HG03575 (cell line): ENCODE measurements at regions not wholly inside any gene's neighbourhood (a gene's known extent, or its start where the extent isn't known, plus 50 kb on each side); places are given as distances from the start of the nearest gene placed in this dataset.

Source experiments
- ATAC-seq: cut with Tn5 transposase; IDR thresholded peaks from one replicate; pipeline ENCODE4 v1.9.1; 2021; ENCODE audit not compliant: unreplicated experiment, insufficient number of reproducible peaks, low FRiP score; ENCODE audit errors: extremely low read depth

GRCh38 chr3:27596334-27596841 lies 112.2 kb upstream of the SLC4A7 start:
- ATAC-seq = no peak

GRCh38 chr3:27594096-27594690 lies 110.0 kb upstream of the SLC4A7 start:
- no peak for ATAC-seq

DNA sequence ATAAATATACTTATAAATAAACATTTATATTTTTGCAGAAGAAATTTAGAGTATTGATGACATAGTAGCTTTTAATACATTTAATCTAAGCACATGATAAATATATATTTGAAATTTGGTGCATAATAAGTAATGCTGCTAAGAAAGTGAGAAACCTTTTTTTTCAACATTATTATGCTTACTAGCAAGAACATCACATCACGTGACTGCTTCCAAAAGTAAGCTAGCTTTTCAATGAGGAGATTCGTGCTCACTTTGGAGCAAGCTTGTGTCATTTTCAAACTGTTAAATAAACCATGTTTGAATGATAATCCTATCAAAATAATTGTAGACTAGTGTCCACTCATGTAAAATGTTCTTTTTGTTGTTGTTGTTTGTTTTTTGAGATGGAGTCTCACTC lies 109.0 kb upstream of the SLC4A7 start:
- ATAC-seq = no peak

DNA sequence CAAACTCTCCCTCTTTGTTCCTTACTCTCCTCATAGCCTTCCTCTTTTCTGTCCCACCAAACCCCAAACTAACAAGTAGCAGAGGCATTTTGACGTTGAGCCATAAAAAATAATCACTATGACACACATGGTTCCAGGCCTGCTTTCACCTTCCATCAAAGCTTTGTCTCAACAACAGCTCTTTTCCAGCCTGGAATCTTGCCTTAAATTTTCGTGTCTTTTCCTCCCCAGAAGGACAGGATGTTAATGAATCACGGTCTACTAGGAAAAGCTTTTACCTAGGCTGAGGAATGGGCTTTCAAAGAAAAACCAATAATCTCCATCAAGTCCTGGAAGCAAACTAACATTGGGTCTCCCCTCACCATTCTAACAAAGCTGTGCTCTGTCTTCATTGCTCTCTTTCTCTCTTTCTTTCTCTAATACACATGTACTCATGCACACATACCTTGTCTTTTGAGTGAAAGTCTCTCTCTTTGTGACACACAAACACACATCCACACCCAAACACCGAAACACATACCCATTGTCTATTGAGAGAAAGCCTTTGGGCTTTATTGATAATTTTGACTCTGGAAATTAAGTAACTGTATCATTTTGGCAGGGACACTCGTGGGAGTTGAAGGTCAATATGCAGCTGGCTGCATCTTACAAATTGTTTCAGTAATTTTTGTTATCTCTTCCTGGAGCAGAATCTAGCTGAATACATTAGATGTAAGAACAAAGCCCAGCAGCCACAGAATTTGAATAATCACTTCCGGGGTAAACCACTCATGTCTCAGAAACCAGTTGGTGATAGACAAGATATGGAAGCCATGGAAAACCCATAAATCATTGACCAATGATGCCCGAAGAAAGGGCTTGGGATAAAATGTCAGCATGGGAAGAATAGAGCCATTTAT lies 107.4 kb upstream of the SLC4A7 start:
- no peak for ATAC-seq

DNA sequence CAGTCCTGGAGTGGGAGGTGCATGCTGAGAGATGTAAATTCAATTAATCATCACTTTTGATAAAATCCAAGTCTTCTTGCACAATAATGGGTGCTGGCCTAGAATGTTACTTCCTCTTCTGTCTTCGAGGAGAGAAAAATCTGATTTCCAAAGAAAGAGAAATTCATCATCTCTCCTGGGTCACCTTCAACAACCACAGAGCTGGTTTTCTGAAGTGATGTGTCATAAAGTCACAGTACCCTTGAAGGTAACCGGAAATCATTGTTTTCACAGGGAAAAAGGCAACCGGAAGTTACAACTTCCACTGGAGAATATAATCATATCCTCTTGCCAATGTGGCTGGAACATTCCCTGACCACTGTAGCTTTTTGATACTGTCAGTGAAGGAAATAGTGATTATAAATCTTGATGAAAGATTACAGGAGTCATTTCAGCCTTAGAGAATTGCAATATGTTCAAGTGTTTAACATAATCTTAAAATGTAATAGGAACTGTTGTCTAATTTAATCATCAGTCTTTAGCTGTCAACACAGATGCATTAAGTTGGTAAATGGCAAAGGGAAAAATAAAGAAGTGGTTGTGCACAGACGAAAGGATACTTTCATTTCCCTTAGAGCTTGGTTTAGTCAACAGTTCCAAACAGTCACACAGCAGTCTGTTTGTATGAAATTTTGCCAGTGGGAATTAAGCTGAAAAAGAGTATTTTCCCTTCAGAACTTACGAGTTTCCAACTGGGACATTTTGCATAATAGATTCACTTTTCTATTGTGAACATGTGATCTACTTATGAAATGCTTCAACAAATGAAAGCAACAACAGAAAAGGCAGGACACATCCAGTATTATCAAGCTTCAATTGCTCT lies 106.5 kb upstream of the SLC4A7 start:
- no peak for ATAC-seq

DNA sequence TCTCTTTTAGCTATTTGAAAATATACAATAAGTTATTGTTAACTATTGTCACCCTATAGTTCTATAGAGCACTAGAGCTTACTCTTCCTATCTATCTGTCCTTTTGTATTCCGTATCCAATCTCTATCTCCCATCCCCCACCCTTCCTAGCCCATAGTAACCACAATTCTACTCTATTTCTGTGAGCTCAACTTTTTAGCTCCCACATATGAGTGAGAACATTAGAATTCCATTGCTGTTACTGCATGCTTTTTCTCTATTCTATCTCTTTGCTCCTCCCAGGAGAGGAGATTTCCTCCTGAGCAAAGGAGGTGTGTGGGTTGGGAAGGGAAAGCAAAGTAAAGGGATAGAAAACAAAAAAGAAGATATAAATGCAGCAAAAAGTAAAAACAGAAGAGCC lies 105.6 kb upstream of the SLC4A7 start:
- no peak for ATAC-seq

- ATAC-seq = no peak
These were observed 101.2 kb upstream of the SLC4A7 start for GRCh38 chr3:27585429-27585828.

DNA sequence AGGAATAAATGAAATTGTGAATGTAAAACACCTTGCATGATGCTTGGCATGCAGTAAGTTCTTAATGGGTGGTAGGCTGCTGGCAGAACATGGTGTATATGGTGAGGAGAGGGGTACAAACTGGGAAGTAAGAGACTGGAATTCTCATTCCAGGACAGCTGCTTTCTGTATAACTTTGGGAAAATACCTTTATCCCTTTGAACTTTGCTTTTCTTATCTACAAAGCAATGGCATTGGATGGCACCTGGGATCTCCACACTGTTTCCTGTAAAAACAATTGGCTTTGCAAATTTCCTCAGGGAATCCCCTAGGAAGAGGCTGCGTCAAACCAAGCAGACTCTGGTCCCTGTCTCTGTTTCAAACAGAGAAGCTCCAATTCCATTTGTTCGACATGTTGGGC lies 100.7 kb upstream of the SLC4A7 start:
- ATAC-seq = no peak

GRCh38 chr3:27581852-27582251 lies 97.7 kb upstream of the SLC4A7 start:
- ATAC-seq = no peak

GRCh38 chr3:27578032-27578431 lies 93.8 kb upstream of the SLC4A7 start:
- ATAC-seq = no peak

DNA sequence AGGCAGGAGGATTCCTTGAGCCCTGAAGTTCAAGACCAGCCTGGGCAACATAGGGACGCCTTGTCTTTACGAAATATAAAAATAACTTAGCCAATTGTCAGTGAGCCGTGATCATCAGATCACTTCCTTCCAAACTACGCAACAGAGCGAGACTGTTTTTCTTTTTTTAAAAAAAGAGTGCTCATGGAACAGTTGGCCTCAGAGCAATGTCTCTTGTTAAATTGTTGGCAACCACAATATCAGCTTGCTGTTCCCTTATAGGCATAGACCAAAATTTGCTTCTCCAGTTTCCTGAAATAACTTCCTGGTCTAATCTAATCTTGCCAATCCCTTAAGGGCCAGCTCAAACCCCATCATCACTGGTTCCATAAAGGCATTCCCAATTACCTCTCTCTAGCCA lies 93.3 kb upstream of the SLC4A7 start:
- no peak for ATAC-seq

- ATAC-seq = no peak
These were observed 92.0 kb upstream of the SLC4A7 start for GRCh38 chr3:27576171-27576570.

GRCh38 chr3:27575499-27575898 lies 91.3 kb upstream of the SLC4A7 start:
- no peak for ATAC-seq

- no peak for ATAC-seq
These were observed 90.2 kb upstream of the SLC4A7 start for GRCh38 chr3:27574438-27574795.

GRCh38 chr3:27573780-27574437 lies 89.7 kb upstream of the SLC4A7 start:
- ATAC-seq = no peak

- ATAC-seq = no peak
These were observed 89.0 kb upstream of the SLC4A7 start for GRCh38 chr3:27573138-27573537.

- no peak for ATAC-seq
These were observed 87.2 kb upstream of the SLC4A7 start for GRCh38 chr3:27571345-27571744.

DNA sequence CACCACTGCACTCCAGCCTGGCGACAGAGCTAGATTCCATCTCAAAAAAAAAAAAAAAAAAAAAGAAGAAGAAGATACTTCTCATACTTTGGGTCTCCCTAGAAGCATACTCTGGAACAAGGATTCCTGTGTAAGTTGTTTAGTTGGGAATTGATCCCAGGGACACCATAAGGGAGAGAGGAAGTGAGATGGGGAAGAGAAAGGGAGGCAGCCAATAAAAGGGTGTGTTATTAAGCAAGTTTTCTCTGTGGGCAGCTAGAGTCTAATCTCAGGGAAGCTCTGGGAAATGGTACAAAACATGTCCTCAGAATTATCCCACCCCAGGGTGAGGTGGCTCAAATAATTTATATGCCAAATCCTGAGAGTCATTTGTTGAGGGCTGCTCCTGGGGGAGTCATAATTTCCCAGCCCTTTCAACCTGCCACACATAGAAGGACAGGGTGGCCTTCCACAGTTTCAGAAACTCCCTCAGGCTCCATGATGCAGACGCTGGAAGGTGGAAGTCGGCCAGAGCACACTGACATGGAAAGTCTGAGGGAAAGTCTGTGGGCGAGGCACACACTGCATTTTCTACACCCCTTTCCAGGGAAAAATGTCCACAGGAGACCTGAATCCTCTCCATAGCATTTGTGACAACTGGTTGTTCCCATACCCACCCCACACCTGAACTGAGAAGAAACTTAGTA lies 86.4 kb upstream of the SLC4A7 start:
- no peak for ATAC-seq

GRCh38 chr3:27568393-27568792 lies 84.2 kb upstream of the SLC4A7 start:
- no peak for ATAC-seq
